Activated CD4-positive, alpha-beta T cell treated with anti-CD3 and anti-CD28 coated beads, Interleukin-2, amount 50 U/mL, for 48 hours (primary cell): ENCODE measurements at regions not wholly inside any gene's neighbourhood (a gene's known extent, or its start where the extent isn't known, plus 50 kb on each side); places are given as distances from the start of the nearest gene placed in this dataset.

Experiments
- DNase-seq, 2 experiments: peaks; one replicate each; pipeline ENCODE4 v3.0.0-alpha.2; 2020

DNA sequence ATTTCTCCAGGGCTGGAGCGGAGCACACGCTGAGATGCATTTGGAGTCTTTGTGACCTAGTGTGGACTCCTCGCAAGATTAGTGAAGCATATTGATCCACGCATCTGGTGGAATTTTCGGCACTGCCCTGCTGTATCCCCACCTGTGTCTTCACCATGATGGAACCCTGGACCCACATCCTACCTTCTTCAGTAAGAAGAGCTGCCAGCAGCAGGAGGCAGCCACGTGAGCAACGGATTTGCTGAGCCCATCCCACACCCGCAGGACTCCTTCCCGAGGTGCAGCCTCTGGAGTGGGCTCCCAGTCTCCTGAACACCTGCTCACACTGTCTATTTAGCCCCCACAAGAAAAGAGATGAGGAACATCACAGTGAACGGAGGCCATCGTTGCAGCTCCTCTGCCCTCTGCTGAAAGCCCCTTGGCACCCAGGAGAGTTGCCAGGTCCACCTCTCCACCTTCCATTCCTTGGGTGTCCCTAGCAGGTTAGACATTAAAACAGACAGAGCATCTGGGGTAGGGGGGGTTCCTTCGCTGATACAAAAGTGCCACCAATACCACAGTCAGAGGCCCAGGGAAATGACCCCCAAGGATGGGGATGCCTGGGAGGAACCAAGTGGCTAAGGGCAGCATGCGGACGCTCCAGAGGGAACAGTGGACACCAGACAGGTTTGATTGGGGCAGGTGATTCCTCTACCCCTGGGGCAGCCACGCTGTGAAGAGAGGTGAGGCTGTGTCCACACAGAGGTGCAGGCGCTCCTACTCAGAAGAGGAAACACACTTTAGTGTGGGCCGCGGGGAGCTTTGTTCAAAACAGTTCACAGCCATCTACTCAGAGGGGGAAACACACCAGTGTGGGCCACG, 302.8 kb upstream of the SALL3 start:
- DNase-seq = no peak

DNA sequence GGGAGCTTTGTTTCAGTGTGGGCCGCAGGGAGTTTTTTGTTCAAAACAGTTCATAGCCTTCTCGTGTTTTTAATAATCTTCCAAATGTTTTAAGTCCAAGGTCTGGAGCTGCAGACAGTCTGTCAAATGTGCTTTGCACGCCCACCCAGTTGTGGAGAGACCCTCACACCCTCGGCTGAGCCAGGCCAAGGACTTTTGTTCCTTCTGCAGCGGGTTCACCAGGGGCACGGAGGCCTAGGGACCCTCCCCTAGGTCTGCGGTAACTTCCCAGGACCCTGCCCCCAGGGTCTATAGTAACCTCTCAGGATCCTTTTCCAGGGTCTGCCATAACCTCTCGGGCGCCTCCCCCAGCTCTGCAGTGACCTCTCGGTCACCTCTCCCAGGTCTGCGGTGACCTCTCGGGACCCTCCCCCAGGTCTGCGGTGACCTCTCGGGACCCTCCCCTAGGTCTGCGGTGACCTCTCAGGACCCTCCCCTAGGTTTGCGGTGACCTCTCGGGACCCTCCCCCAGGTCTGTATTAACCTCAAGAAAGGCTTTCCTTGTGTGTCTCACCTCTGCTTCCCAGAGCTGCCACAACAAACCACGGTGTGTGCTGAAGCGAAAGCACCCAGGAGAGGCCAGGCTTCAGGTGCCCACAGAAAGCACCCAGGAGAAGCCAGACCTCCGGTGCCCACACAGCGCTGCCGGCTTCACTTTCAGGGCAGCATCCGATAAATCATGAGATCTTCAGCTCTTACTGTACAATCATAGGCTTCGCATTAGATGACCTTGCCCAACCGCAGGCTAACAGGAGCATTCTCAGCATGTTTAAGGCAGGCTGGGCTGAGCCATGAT, 301.9 kb upstream of the SALL3 start:
- no peak for DNase-seq

DNA sequence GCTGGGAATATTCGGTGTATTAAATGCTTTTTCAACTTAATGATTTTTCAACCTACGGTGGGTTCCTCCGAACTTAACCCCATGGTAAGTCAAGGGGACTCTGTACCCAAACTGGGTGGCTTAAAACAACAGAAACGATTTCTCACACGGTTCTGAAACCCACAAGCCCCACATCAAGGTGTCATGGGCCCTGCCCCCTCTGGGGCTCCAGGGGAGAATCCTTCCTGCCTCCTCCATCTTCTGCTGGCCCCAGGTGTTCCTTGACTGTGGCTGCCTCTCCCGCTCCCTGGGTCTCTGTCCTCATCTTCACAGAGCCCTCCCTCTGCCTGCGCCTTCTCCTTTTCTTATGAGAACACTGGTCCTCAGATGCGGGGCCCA, 301.3 kb upstream of the SALL3 start:
- no peak for DNase-seq

DNA sequence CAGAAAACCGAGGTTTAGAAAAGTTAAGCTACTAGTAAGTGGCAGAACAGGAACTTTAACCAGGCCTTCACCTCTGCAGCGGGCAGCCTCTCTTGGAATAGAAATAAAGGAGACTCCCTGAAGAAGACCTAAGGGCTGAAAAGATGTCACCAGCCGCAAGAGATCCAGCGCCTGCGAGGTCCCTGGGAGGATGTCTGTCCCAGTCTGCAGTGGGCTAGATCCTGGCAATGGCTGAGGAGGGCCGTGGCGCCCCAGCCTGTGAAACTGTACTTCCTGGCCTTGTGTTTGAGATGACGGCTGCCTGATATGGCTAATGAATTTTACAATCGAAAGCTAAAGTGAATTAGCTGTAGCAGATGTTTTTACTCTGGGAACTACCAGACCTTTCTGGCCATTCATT, 300.6 kb upstream of the SALL3 start:
- DNase-seq = no peak

DNA sequence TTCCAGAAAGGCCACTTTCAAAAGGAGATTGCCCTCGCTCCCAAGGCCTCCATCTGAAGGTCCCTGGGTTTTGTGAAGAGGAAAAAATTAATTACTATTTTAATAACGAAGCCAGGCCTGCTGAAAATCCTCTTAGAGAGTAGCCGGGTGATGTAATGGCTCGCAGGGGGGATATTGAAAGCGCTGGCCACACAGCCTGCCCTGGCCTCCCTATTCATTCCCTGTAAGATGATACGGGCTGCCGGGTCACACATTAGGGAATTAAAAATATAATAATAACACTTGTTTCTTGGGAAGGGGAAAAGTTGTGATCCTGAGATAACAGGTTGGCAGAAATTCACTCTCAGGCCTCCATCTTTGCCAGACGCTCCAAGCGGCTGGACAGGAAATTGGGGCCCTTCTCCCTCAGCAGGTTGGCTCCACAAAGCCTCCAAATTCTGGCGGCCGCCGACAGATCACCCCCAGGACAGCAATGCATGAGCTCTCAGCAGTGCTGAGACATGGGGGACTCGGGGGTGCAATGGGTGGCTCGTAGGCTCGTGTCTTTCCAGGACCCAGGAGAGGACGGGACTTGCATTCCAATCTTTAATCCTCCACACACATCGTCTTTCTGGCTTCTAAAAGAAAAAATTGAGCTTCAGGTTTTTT, 299.9 kb upstream of the SALL3 start:
- DNase-seq = no peak

DNA sequence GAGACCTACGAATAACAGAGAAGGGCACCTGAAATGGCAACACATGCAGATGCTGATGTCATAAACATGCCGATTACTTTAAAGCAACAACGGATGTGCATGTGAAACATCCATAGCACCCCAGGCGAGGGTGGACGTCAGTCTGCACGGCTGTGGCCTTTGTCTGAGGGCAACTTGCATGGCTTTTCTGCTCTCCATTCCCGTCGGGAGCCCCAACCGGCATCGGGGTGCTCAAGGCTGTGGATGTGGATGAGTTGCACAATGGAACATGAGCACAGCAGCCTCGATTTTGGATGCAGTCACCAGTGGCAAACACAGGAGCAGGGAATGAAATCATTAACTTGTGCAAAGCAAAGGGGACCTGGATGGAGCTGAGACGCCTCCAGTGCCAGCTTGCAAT, 298.2 kb upstream of the SALL3 start:
- no peak for DNase-seq

DNA sequence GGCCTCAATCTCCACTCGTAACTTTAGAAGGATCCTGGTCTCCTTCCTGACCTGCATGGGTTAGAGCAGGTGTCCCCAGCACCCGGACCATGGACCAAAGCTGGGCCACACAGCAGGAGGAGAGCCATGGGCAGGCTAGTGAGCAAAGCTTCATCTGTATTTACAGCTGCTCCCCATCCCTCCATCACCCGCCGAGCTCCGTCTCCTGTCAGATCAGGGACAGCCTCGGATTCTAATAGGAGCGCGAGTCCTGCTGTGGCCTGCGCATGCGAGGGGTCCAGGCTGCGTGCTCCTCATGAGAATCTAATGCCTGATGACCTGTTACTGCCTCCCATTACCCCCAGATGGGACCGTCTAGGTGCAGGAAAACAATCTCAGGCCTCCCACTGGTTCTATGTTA, 297.7 kb upstream of the SALL3 start:
- DNase-seq = no peak

DNA sequence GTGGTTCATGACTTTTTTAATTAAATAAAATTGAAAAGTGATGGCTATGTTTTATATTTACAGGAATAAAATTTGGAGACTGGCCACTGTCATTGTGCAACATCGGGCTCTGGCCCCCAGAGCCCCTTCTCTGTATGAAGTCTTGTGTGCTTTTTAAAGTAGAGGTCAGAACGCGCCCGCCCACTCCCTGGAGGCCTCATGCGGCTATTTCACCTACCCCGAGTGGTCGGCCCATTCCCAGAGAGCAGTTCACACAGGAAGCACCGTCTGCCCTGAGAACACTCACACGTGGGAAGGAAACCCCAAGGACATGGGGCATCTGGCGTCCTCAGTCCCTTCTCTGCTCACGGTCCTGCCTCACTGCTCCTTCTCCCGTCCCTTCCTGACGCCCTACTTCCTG, 296.9 kb upstream of the SALL3 start:
- no peak for DNase-seq

DNA sequence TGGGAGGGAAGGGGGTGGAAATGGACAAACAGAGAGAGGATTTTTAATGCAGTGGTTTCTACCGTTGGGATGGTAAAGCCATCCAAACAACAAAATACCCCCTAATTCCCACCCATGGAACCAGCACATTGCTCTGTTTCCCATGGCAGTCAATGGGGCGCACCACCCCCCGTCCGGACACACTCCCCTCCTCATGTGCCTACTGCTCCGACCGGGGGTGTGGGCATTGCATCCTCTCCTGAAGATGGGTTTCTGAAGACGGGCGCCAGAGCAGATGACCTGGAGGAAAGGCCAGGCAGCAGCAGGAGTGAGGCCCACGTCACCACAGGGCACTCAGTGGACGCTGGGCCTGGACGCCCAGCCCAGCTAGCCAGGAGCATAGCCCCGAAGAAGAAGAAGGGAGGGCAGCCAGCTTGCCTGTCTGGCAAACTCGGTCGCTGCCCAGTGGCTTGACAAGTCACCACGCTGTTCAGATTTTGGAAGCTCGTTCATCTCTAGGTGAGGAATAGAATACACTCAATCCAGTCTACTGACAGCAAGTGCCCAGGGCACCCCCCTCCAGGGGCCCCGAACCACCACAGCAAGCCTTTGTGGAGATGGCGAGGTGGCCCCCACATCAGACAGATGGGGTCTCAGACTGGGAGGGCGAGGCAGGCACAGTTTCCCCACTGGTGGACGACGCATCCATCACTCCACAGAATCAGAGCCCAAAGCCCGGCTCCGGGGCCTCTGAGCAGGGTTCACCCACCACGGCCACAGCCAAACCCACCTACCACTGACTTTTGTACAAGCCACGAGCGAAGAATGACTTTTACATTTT, 296.2 kb upstream of the SALL3 start:
- no peak for DNase-seq

DNA sequence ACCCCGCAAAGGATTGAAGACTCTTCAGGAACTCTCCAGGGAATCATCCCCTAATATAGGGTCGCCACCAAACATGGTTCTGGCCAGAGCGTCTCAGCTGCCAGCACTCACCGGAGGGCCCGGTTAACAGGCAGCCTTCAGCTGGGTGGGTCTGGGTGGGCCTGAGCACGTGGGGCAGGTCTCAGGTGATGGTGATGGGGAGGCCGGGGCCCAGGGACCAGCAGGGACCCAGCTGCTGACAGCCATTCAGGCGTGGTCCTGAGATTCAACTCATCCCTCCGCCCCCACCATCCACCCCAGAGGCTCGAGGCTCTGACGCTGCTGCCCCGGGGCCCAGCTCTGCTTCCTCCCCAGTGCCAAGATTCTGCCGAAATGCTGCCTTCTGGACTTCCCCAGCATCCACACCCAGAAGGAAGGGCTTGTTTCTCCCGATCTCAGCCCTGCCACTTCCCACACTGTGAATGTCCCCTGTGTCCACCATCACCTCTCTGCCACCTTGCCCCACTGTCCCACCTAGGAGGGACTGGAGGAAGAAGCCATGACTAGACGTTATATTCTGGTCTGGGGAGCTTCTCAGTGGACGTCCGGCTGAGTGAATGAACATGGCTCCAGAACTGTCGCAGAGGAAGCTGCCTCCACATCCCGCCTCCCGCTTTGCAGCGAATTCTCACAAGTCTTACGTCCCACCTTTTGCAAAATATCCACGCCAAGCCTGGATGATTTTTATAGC, 294.2 kb upstream of the SALL3 start:
- DNase-seq = no peak

DNA sequence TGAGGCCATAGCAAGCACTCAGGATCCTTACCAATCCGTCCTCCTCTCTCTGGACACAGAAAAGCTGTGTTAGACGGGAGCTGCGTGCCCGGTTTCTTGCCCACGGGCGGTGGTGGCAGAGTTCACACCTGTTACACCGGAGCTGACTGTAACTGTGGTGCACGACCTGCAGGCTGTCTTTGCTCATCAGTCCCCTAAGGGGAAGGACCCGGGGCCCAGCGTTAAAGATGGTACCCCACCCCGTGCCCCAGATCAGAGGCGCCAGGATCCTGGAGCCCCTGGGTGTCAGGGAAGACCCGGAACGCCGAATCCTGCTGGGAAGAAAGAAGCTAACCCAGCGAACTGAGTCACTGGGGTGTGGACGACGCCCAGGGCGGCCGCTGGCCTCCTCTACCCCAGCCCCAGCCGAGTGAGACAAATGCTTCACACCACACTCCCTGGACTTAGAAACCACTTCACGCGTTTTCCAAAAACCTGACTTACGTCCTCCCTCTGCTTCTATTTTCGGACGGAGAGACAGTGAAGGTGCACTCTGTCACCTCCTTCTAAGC, 293.6 kb upstream of the SALL3 start:
- no peak for DNase-seq

DNA sequence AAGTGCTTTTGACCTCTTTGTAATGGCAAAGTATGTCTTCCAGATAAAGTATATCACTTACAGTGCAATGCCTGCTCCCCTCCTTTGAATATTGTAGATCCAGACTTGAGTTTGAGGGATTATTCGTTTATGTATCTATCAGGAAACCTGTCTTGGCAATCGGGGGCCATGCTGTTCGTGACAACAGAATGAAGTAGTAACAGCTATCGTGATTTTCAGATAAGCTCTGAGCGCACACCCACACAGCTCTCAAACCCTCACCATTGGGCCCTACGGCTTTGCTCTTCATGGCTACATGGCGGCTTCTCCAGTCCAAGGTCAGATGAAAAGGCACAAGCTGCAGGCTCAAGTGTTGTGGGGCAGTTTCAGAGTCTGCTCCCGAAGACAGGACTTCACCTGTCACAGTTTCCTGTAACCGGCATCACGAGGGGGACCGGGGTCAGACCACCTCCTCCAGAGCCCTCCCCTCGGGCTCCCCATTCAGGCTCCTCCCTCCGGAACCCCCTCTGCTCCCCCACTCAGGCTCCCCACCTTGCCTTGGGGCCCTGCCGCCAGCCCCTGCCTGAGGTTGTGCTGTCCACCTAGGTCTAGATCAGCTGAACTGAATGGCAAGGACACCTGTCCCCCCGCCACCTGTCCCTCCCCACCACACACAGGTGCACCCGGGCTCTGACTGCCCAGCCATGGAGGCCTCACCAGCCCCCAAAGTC, 292.5 kb upstream of the SALL3 start:
- DNase-seq = no peak

DNA sequence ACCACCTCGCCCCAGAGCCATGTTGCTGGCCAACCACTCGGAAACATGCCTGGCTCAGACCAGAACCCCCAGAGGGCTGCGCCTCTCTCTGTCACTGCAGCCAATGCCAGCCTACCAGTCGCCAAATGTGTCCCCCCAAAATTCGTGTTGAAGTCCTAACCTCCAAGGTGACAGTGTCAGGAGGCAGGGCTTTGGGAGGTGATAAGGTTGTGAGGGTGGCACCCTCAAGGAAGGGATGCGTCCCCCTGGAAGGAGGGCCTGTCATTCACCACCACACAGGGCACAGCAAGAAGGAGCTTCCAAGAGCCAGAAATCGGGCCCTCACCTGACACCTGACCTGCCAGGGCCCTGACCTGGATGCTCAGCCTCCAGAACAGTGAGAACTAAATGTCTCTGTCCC, 291.9 kb upstream of the SALL3 start:
- DNase-seq = no peak

DNA sequence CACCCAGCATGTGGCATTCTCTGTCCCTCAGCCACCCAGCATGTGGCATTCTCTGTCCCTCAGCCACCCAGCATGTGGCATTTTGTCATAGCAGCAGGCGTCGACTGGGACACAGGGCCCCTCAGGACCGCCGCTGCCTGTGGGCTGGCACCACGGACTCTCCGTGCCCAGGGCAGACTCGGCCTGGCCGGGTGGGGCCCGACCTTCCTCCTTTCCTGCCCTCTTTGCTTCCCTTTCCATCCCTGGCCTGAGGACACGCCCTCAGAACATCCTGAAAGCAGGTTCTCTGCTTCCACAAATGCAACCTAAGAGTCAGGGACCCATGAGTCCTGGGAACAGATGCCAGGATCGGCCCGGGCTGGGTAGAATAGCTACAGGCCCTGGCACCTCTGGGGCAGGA, 291.4 kb upstream of the SALL3 start:
- DNase-seq = no peak

DNA sequence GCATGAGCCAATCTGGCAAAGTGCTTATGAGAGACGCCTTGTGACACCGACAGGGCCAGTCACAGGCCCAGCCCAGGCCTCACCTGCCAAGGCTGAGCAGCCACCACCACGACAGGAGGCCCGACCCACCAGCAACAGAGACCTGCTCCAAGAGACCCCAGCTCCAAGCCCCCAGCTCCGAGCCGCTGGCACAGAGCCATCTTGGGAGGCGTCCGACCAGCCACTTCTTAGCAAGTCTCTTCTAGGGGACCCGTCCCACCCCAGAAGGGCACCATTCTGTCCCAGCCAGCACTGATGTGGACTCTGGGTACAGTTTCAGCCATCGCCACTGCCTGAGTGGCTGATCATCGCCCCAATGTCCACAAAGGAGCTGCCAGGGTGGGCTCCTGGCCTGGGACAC, 290.7 kb upstream of the SALL3 start:
- DNase-seq = no peak

DNA sequence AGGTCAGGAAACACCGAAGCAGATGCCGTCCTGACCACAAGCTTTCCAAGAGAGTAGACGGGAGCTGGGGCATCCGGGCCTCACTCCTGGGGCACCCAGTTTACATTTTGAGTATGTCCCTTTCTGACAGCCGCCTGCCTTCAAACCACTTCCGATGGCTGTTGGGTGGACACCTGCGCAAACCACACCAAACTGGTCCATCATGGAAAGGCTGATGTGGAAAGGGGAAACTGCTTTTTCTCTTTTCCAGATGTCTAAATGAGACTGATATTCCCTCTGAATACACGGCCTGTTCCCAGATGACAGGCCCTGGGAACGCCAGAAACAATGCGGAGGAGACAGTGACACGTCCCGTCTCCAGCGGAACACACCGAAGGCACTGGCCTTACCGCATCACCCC, 290.0 kb upstream of the SALL3 start:
- DNase-seq = no peak

DNA sequence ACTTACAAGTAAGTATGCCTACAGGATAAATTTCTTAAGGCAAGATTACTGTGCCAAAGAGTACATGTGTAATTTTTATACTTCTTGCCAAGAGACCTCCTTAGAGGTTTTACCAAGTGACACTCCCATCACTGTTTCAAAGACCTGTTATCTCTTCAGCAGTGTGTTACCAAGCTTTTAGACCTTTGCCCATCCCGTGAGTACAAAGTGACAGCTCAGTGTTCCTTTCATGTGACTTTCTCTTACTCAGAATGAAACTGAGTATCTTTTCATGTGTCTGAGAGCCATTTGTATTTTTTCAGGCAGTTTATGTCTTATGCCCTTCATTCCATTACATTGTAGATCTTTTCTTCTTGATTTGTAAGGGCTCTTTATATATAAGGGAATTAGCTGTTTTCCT, 287.5 kb upstream of the SALL3 start:
- no peak for DNase-seq

DNA sequence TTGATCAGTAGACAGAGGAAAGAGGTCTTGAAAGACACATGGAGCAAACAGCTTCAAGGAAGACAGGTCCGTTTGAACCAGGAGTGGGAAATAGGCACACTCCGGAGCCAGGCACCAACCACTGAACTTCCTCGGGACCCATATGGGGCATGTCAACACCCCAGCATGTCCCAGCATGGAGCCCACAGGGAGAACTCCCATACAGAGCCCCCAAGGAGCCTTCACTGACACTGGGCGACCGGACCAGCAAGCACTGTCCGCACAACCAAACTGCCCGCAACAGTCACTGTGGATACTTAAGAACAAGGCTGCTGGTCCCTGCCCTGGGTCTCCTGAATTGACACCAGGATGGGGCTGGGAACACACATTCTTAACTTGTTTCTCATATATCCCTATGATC, 286.2 kb upstream of the SALL3 start:
- DNase-seq = no peak

DNA sequence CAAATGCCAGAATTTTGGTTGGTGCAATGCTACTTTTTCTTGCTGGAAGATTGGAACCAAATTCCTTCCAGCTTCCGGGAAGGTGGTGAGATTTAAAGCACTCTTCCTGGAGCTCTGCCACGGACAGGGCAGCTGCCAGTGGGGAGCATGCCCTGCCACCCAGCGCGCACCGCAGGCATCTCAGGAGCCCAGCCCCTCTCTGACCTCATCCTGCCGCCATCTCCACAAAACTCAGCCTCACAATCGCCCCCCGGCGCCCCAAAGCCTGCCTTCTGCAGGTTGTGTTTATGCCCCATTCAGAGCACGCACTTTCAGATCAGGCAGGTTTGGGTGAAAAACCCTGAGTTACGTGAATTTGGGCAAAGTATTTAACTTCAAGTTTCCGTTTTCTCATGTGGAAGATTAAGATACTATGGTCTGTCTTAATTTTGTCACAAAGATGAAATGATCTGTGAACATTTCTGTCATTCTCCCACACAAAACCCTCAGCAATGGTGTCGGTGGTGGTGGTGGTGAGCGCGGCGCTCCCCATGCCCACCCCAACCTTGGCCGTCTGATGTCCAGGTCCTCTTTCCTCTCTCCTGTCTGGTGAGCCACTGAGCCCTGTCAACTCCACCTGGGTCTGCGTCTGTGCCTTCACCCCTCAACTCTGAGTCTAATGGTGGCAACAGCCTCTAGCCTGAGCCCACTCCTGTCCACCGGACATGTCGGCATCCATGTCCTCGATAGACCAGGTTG, 282.8 kb upstream of the SALL3 start:
- no peak for DNase-seq

DNA sequence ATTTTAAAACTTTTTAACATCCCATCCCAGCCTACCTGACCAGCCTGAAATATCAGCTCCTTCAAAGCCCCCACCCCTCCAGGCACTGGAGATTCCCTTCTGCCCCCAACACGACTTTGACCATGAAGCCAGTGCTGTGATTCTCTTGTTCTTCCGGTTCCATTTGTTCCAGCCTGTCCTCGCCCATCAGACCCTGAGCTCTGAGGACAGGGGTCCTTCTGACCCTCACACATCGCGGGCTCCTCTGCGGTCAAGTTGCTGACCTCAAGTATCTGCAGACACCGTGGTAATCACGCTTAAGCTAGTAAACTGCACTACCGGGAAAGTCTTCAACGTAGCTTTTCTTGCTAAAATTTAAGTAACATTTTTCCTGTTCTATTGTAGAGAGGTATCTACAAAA, 282.2 kb upstream of the SALL3 start:
- no peak for DNase-seq

DNA sequence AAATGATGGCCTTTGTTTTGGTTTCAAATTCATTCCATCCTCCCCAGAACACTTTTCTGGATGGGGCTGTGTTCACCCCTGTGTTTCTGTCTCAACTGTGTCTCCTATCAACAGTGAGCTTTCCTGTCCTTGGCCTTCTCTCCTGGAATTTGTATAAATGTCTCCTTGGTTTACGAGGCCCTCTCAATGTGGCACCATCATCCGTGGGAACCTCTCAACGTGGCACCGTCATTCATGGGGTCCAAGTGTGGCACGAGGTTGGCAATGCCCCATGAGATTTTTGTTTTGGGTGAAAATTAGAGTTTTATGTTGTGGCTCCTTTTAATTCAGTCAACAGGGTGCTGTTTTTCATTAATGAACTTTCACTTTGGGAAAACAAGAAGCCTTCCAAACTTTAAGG, 280.7 kb upstream of the SALL3 start:
- DNase-seq = no peak
